Liver (tissue), 8 donors: ENCODE measurements at regions not wholly inside any gene's neighbourhood (a gene's known extent, or its start where the extent isn't known, plus 50 kb on each side); places are given as distances from the start of the nearest gene placed in this dataset.

Experiments used
- DNase-seq: peaks from one replicate; pipeline ENCODE4 v3.0.0-alpha.2; 2017; ENCODE audit warnings: low spot score
- H3K27ac ChIP-seq, 2 donors: one replicate each; pipeline ENCODE4 v1.7.0; 2013; ENCODE audit warnings: inconsistent platforms in 2 of 2, low read length in 2 of 2, control low read depth in 1 of 2, low read depth in 1 of 2, mild to moderate bottlenecking in 1 of 2
- H3K27me3 ChIP-seq, 4 donors: one replicate each; pipeline versions ENCODE4 v1.6.1 to v1.7.0; 2013; ENCODE audit warnings: low read length in 3 of 4, inconsistent platforms in 1 of 4, mild to moderate bottlenecking in 1 of 4, moderate library complexity in 1 of 4; ENCODE audit not compliant: control insufficient read depth in 4 of 4, insufficient read depth in 4 of 4
- H3K36me3 ChIP-seq, 4 donors: one replicate each; pipeline versions ENCODE4 v1.6.1 to v1.7.0; 2013; ENCODE audit warnings: low read length in 3 of 4, mild to moderate bottlenecking in 3 of 4, low read depth in 1 of 4, moderate library complexity in 1 of 4; ENCODE audit not compliant: control insufficient read depth in 4 of 4, insufficient read depth in 3 of 4
- H3K4me1 ChIP-seq, 4 donors: one replicate each; pipeline versions ENCODE4 v1.6.1 to v1.7.0; 2013; ENCODE audit warnings: low read length in 3 of 4, mild to moderate bottlenecking in 3 of 4, moderate library complexity in 1 of 4; ENCODE audit not compliant: control insufficient read depth in 4 of 4, insufficient read depth in 4 of 4
- H3K4me3 ChIP-seq, 3 donors: one replicate each; pipeline versions ENCODE4 v1.6.1 to v1.7.0; 2013; ENCODE audit warnings: low read length in 3 of 3, control low read depth in 1 of 3, low read depth in 1 of 3, mild to moderate bottlenecking in 1 of 3
- H3K9ac ChIP-seq, 2 donors: one replicate each; pipeline ENCODE4 v1.7.0; 2013; ENCODE audit warnings: low read length in 2 of 2, mild to moderate bottlenecking in 2 of 2, moderate library complexity in 2 of 2, control low read depth in 1 of 2, low read depth in 1 of 2
- H3K9me3 ChIP-seq, 4 donors: one replicate each; pipeline versions ENCODE4 v1.6.1 to v1.7.0; 2013; ENCODE audit warnings: low read length in 3 of 4; ENCODE audit not compliant: control insufficient read depth in 4 of 4
- CTCF ChIP-seq: fragments of 150-350 bp; IDR thresholded peaks from 2 replicates; pipeline ENCODE4 v1.5.1; 2017; ENCODE audit warnings: improper control_type of control experiment, low read depth, low read length; ENCODE audit not compliant: missing input control
- EGR1 ChIP-seq, 2 donors: IDR thresholded peaks; 2 replicates each; pipeline ENCODE4 v1.6.1; 2016 to 2018; ENCODE audit warnings: antibody characterized with exemption in 2 of 2, low read depth in 2 of 2
- FOXA1 ChIP-seq: IDR thresholded peaks from 2 replicates; pipeline ENCODE4 v1.6.1; 2016; ENCODE audit warnings: antibody characterized with exemption
- FOXA2 ChIP-seq: IDR thresholded peaks from 2 replicates; pipeline ENCODE4 v1.6.1; 2016; ENCODE audit warnings: antibody characterized with exemption
- GABPA ChIP-seq, 2 donors: IDR thresholded peaks in 1 of 2; conservative IDR thresholded peaks in 1 of 2; 2 replicates each; pipeline ENCODE4 v1.6.1; 2016; ENCODE audit warnings: antibody characterized with exemption in 2 of 2, mild to moderate bottlenecking in 1 of 2, moderate library complexity in 1 of 2
- HNF4A ChIP-seq, 2 donors: conservative IDR thresholded peaks; 2 replicates each; pipeline ENCODE4 v1.6.1; 2016; ENCODE audit warnings: antibody characterized with exemption in 2 of 2, mild to moderate bottlenecking in 2 of 2
- HNF4G ChIP-seq: IDR thresholded peaks from 2 replicates; pipeline ENCODE4 v1.6.1; 2016; ENCODE audit warnings: antibody characterized with exemption
- JUND ChIP-seq, 2 donors: IDR thresholded peaks; 2 replicates each; pipeline ENCODE4 v1.6.1; 2016; ENCODE audit warnings: antibody characterized with exemption in 2 of 2
- RAD21 ChIP-seq, 2 donors: IDR thresholded peaks; 2 replicates each; pipeline ENCODE4 v1.6.1; 2016; ENCODE audit warnings: antibody characterized with exemption in 2 of 2, mild to moderate bottlenecking in 2 of 2
- RXRA ChIP-seq, 2 donors: IDR thresholded peaks; 2 replicates each; pipeline ENCODE4 v1.6.1; 2017 to 2018; ENCODE audit warnings: antibody characterized with exemption in 2 of 2, mild to moderate bottlenecking in 1 of 2
- SP1 ChIP-seq: IDR thresholded peaks from 2 replicates; pipeline ENCODE4 v1.6.1; 2018; ENCODE audit warnings: antibody characterized with exemption, mild to moderate bottlenecking
- TAF1 ChIP-seq: conservative IDR thresholded peaks from 2 replicates; pipeline ENCODE4 v1.6.1; 2016; ENCODE audit warnings: antibody characterized with exemption, mild to moderate bottlenecking
- YY1 ChIP-seq: IDR thresholded peaks from 2 replicates; pipeline ENCODE4 v1.6.1; 2016; ENCODE audit warnings: antibody characterized with exemption, mild to moderate bottlenecking
- WGBS: extraction: QIAGEN DNeasy Blood & Tissue Kit; methylation state at CpG from one replicate; pipeline ENCODE4 v1.1.7; 2013; 5-methylcytosine and 5-hydroxymethylcytosine counted together
- TF ChIP-seq, protein P1 (sequence below): IDR thresholded peaks from 2 replicates; pipeline ENCODE4 v1.6.1; 2016; ENCODE audit warnings: antibody characterized with exemption
- TF ChIP-seq, protein P2 (sequence below): IDR thresholded peaks from 2 replicates; pipeline ENCODE4 v1.6.1; 2016; ENCODE audit warnings: antibody characterized with exemption, mild to moderate bottlenecking
- TF ChIP-seq, protein P3 (sequence below): IDR thresholded peaks from 2 replicates; pipeline ENCODE4 v1.6.1; 2016; ENCODE audit warnings: antibody characterized with exemption
- TF ChIP-seq, protein P4 (sequence below): IDR thresholded peaks from 2 replicates; pipeline ENCODE4 v1.6.1; 2016; ENCODE audit warnings: antibody characterized with exemption
- donor health status: healthy.
- donor health status: healthy.
- donor health status: healthy.
- donor health status: healthy.
- donor health status: healthy.

DNA sequence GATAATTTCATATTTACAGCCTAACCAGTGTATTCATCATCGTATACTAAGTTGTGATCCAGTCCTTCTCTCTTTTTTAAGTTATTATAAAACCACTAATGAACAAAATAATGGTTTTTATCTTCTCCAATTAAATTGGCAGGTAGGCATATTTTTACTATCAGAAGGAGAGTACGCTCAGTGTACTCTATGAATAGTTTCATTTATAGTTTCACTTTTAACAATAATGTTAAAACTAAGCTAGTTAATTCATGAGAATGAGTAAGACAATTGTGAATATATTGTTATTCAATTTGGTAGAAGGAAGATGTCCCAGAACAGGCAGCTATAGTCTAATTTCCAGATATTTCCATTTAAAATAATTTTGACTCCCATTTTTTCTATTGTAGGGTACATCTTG lies 277.1 kb downstream of the RASSF9 start:
- DNase-seq: no peak
- Histone ChIP-seq H3K9ac (no peak overlapping the region), H3K9me3 (no peaks in the 10 kb centered on the region), H3K4me1 (no peaks in the 10 kb centered on the region), H3K36me3 (no peaks in the 10 kb centered on the region), H3K4me3 (no peak overlapping the region), H3K27me3 (no peaks in the 10 kb centered on the region), H3K27ac (no peak overlapping the region)
- TF ChIP-seq EGR1 (IDR thresholded peaks at IDR 0.05; ENCODE audit: low read depth in 2 of 2) (no peak), FOXA2 (no peak), YY1 (no peak), HNF4A (conservative IDR thresholded peaks at IDR 0.05) (no peak), RAD21 (IDR thresholded peaks at IDR 0.05) (no peak), RXRA (IDR thresholded peaks at IDR 0.05) (no peak), JUND (IDR thresholded peaks at IDR 0.05) (no peak), TAF1 (no peak), GABPA (IDR thresholded peaks at IDR 0.05 in 1 of 2, conservative IDR thresholded peaks at IDR 0.05 in 1 of 2) (no peak)
- TF ChIP-seq, protein P1, sequence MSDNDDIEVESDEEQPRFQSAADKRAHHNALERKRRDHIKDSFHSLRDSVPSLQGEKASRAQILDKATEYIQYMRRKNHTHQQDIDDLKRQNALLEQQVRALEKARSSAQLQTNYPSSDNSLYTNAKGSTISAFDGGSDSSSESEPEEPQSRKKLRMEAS: no peak
- TF ChIP-seq, protein P2, sequence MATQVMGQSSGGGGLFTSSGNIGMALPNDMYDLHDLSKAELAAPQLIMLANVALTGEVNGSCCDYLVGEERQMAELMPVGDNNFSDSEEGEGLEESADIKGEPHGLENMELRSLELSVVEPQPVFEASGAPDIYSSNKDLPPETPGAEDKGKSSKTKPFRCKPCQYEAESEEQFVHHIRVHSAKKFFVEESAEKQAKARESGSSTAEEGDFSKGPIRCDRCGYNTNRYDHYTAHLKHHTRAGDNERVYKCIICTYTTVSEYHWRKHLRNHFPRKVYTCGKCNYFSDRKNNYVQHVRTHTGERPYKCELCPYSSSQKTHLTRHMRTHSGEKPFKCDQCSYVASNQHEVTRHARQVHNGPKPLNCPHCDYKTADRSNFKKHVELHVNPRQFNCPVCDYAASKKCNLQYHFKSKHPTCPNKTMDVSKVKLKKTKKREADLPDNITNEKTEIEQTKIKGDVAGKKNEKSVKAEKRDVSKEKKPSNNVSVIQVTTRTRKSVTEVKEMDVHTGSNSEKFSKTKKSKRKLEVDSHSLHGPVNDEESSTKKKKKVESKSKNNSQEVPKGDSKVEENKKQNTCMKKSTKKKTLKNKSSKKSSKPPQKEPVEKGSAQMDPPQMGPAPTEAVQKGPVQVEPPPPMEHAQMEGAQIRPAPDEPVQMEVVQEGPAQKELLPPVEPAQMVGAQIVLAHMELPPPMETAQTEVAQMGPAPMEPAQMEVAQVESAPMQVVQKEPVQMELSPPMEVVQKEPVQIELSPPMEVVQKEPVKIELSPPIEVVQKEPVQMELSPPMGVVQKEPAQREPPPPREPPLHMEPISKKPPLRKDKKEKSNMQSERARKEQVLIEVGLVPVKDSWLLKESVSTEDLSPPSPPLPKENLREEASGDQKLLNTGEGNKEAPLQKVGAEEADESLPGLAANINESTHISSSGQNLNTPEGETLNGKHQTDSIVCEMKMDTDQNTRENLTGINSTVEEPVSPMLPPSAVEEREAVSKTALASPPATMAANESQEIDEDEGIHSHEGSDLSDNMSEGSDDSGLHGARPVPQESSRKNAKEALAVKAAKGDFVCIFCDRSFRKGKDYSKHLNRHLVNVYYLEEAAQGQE: no peak
- TF ChIP-seq, protein P3, sequence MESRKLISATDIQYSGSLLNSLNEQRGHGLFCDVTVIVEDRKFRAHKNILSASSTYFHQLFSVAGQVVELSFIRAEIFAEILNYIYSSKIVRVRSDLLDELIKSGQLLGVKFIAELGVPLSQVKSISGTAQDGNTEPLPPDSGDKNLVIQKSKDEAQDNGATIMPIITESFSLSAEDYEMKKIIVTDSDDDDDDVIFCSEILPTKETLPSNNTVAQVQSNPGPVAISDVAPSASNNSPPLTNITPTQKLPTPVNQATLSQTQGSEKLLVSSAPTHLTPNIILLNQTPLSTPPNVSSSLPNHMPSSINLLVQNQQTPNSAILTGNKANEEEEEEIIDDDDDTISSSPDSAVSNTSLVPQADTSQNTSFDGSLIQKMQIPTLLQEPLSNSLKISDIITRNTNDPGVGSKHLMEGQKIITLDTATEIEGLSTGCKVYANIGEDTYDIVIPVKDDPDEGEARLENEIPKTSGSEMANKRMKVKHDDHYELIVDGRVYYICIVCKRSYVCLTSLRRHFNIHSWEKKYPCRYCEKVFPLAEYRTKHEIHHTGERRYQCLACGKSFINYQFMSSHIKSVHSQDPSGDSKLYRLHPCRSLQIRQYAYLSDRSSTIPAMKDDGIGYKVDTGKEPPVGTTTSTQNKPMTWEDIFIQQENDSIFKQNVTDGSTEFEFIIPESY: no peak
- 78% methylated on average over 2 of the region's 2 CpGs for WGBS

- no peak overlapping the region for H3K9ac ChIP-seq
- DNase-seq: no peak
- H3K27me3 ChIP-seq: no peaks in the 10 kb centered on the region
- no peak overlapping the region for H3K27ac ChIP-seq
- no peak overlapping the region for H3K4me3 ChIP-seq
- H3K36me3 ChIP-seq: no peaks in the 10 kb centered on the region
- no peaks in the 10 kb centered on the region for H3K4me1 ChIP-seq
- TF ChIP-seq YY1 (no peak), FOXA2 (no peak), HNF4G (no peak), JUND (IDR thresholded peaks at IDR 0.05) (no peak), CTCF (no peak), FOXA1 (no peak), SP1 (no peak), RAD21 (IDR thresholded peaks at IDR 0.05) (no peak)
- TF ChIP-seq, protein P1: no peak
- TF ChIP-seq, protein P4, sequence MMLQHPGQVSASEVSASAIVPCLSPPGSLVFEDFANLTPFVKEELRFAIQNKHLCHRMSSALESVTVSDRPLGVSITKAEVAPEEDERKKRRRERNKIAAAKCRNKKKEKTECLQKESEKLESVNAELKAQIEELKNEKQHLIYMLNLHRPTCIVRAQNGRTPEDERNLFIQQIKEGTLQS: no peak
- TF ChIP-seq, protein P2: no peak
- H3K9me3 ChIP-seq: no peaks in the 10 kb centered on the region
Observed at GRCh38 chr12:85559536-85559935, 276.7 kb downstream of the RASSF9 start.
